Glutamatergic neuron (in vitro differentiated cells): ENCODE measurements at regions not wholly inside any gene's neighbourhood (a gene's known extent, or its start where the extent isn't known, plus 50 kb on each side); places are given as distances from the start of the nearest gene placed in this dataset.
"Not testable (repeated sequence)": the region's sequence is repeated elsewhere in the genome, so short reads cannot be mapped to it uniquely, and the experiment has no call there.

ENCODE experiments used
- DNase-seq: peaks from one replicate; pipeline ENCODE4 v3.0.0; 2022
- H3K27ac Mint-ChIP-seq: one replicate; pipeline ENCODE4 v1.8.0; 2020; ENCODE audit warnings: mild to moderate bottlenecking, mixed read lengths, inconsistent platforms; ENCODE audit not compliant: unreplicated experiment
- H3K27me3 Mint-ChIP-seq: one replicate; pipeline ENCODE4 v1.8.0; 2020; ENCODE audit warnings: mild to moderate bottlenecking, moderate library complexity, mixed read lengths, inconsistent platforms; ENCODE audit not compliant: unreplicated experiment
- H3K36me3 Mint-ChIP-seq: one replicate; pipeline ENCODE4 v1.8.0; 2020; ENCODE audit warnings: mild to moderate bottlenecking, mixed read lengths, inconsistent platforms; ENCODE audit not compliant: unreplicated experiment
- H3K4me1 Mint-ChIP-seq: one replicate; pipeline ENCODE4 v1.8.0; 2020; ENCODE audit warnings: mild to moderate bottlenecking, low read depth, mixed read lengths, inconsistent platforms; ENCODE audit not compliant: unreplicated experiment
- H3K4me3 Mint-ChIP-seq: one replicate; pipeline ENCODE4 v1.8.0; 2020; ENCODE audit warnings: mild to moderate bottlenecking, mixed read lengths, inconsistent platforms; ENCODE audit not compliant: unreplicated experiment
- H3K9me3 Mint-ChIP-seq: one replicate; pipeline ENCODE4 v1.8.0; 2020; ENCODE audit warnings: mild to moderate bottlenecking, moderate library complexity, mixed read lengths, inconsistent platforms; ENCODE audit not compliant: unreplicated experiment
- TF ChIP-seq, protein P1 (sequence below): fragments of 200-600 bp; sonication (generic); IDR thresholded peaks from one replicate; pipeline ENCODE4 v1.5.0; 2021; ENCODE audit not compliant: partially characterized antibody, unreplicated experiment

DNA sequence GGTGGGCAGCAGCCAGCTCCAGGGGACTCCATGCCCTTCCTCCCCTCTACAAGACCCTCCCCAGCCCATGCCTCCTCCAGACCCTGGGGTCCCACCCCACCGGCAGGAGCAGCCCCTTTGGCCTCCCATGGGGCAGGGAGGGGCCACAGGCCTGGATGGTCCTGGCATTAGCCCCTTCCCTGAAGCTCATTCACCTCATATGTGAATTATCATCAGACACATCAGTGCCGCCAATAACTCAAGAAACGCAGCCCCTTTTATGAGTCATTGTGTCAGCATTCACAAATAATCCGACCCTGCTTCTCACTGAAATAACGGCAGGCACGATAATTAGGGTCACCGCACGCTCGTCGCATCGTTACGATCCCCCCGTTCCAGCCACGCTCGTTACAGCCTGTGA is 124.2 kb downstream of the BRD1 start:
- H3K27ac Mint-ChIP-seq = no peak overlapping the region
- H3K27me3 Mint-ChIP-seq = no peaks in the 10 kb centered on the region
- H3K4me1 Mint-ChIP-seq = no peaks in the 10 kb centered on the region
- no peak for DNase-seq
- H3K4me3 Mint-ChIP-seq = no peak overlapping the region
- H3K36me3 Mint-ChIP-seq = peaks cover 13% of the 10 kb centered on the region
- TF ChIP-seq, protein P1, sequence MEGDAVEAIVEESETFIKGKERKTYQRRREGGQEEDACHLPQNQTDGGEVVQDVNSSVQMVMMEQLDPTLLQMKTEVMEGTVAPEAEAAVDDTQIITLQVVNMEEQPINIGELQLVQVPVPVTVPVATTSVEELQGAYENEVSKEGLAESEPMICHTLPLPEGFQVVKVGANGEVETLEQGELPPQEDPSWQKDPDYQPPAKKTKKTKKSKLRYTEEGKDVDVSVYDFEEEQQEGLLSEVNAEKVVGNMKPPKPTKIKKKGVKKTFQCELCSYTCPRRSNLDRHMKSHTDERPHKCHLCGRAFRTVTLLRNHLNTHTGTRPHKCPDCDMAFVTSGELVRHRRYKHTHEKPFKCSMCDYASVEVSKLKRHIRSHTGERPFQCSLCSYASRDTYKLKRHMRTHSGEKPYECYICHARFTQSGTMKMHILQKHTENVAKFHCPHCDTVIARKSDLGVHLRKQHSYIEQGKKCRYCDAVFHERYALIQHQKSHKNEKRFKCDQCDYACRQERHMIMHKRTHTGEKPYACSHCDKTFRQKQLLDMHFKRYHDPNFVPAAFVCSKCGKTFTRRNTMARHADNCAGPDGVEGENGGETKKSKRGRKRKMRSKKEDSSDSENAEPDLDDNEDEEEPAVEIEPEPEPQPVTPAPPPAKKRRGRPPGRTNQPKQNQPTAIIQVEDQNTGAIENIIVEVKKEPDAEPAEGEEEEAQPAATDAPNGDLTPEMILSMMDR = no peak
- H3K9me3 Mint-ChIP-seq = peaks cover 16% of the 10 kb centered on the region

DNA sequence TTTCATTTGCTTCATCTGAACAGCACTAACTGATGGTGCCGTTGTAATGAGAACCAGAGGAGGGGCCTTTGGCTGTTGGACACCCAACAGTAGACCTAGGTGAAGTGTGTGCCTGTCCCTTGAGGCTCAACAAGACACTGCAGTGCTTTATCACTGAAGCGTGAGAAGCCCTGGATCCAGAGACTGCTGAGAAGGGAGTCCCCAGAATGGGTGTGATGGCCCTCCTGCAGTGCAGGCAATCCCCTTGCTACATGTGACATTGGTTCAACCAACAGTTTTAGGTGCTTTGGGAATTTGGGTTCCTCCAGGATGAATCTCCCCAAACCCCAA is 125.6 kb downstream of the BRD1 start:
- no peak overlapping the region for H3K4me3 Mint-ChIP-seq
- peaks cover 21% of the 10 kb centered on the region for H3K36me3 Mint-ChIP-seq
- no peaks in the 10 kb centered on the region for H3K4me1 Mint-ChIP-seq
- H3K9me3 Mint-ChIP-seq = peaks cover 19% of the 10 kb centered on the region
- H3K27me3 Mint-ChIP-seq = no peaks in the 10 kb centered on the region
- TF ChIP-seq, protein P1 = no peak
- no peak for DNase-seq
- H3K27ac Mint-ChIP-seq = no peak overlapping the region

DNA sequence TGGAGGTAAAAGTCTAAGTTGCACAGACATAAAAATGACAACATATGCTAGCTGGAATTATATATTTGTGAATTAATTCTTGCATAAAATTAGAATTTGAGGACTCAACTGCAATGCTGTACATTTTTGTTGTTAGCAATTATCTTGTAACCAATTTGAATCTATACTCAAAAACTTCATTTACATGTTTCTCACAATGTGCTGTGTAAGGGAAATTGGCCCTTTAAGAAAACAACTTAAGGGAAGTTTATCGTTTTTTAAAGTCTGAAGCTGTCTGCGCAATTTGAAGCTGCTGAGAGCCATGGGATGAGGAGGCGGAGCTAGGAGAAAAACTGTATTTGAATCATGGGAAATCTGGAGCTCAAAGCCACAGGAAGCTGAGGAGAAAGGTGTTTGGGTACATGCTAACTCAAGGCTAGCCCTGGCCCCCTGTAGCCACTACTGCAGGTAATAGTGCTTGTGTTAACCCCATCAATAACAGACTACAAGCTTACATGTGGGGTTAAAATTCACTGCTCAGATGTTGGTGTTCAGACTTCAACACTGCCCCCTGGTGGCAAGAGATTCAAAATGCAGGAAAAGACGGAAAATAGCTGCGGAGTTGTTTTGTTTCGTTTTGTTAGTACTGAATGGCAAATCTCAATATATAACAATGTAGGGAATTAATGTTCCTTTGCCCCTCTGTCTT is 126.1 kb downstream of the BRD1 start:
- no peak overlapping the region for H3K4me3 Mint-ChIP-seq
- H3K36me3 Mint-ChIP-seq = peaks cover 21% of the 10 kb centered on the region
- no peak for DNase-seq
- H3K27me3 Mint-ChIP-seq = no peaks in the 10 kb centered on the region
- TF ChIP-seq, protein P1 = peak; percentile 70
- H3K27ac Mint-ChIP-seq = no peak overlapping the region
- no peaks in the 10 kb centered on the region for H3K4me1 Mint-ChIP-seq
- peaks cover 19% of the 10 kb centered on the region for H3K9me3 Mint-ChIP-seq

DNA sequence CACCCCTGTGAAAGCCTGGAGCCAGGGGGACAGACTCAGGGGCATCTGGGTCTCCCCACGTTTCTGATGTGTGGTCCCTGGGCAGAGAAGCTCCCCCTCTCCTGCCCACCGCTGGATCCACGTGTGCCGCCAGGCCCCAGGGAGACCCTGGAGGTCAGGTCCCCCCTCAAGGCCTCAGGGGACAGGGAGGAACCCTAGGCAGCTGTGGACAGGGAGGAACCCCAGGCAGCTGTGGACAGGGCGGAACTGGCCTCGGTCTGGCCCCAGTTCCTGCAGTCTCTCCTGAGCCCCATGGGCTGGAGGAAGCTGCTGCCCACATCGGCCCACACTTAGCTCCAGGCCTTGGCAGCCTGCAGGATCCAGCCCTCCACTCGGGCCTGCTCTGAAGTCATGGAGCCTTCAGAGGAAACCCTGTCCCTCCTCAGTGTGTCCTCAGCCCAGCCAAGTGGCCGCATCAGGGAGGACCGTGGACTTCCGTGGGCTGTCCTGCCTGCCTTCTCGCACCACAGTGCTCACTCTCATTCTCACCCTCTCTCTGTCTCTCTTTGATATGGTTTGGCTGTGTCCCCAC is 127.7 kb downstream of the BRD1 start:
- Mint-ChIP-seq H3K4me3 (no peak overlapping the region), H3K4me1 (no peaks in the 10 kb centered on the region), H3K27me3 (no peaks in the 10 kb centered on the region), H3K9me3 (peaks cover 21% of the 10 kb centered on the region), H3K36me3 (peaks cover 21% of the 10 kb centered on the region), H3K27ac (peak overlapping the region; percentile 38)
- TF ChIP-seq, protein P1 = no peak
- no peak for DNase-seq

DNA sequence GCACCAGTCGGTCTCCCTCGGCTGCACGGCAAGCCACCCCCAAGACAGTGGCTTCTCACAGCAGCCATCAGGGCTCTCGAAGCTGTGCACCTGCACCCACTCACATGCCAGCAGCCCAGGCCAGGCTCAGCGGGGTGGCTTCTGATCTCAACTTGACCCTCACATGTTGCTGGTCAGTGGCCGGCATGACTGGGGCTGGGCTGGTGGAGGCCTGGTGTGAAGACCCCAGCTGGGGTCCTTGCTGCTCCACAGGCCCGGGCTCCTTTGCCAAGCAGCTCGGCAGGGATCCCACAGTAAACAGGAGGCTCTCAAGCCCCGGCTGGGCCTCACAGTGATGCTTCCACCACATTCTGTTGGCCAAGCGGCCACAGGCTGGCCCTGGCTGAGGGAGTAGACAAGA is 128.2 kb downstream of the BRD1 start:
- H3K27me3 Mint-ChIP-seq = no peaks in the 10 kb centered on the region
- peaks cover 23% of the 10 kb centered on the region for H3K9me3 Mint-ChIP-seq

DNA sequence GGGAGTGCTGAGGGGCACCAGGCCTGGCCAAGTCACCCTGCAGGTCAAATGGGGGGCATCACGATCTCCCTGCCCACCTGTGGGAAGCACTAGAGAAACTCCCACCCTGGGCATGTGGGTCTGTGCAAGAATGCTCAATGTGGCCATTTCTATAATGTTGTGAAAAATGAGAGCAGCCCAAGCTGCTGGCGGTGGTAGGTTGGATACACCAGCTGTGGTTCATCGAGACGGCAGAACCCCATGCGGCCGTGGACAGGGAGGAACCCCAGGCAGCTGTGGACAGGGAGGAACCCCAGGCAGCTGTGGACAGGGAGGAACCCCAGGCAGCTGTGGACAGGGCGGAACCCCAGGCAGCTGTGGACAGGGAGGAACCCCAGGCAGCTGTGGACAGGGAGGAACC is 129.1 kb downstream of the BRD1 start:
- H3K9me3 Mint-ChIP-seq = peaks cover 21% of the 10 kb centered on the region
- not testable (repeated sequence) for H3K27me3 Mint-ChIP-seq

More for the DNA sequence above, 128.2 kb downstream of the BRD1 start:
- Mint-ChIP-seq H3K4me1 (no peaks in the 10 kb centered on the region), H3K36me3 (peaks cover 21% of the 10 kb centered on the region), H3K4me3 (no peak overlapping the region), H3K27ac (no peak overlapping the region)
- TF ChIP-seq, protein P1 = no peak
- no peak for DNase-seq

More for the DNA sequence above, 129.1 kb downstream of the BRD1 start:
- DNase-seq, H3K4me1 Mint-ChIP-seq, H3K4me3 Mint-ChIP-seq, H3K27ac Mint-ChIP-seq: not testable (repeated sequence)
- H3K36me3 Mint-ChIP-seq = peaks cover 18% of the 10 kb centered on the region
